Body of pancreas (tissue), 4 donors: ENCODE measurements at regions not wholly inside any gene's neighbourhood (a gene's known extent, or its start where the extent isn't known, plus 50 kb on each side); places are given as distances from the start of the nearest gene placed in this dataset.

ENCODE experiments used
- ATAC-seq: fragments of 150-250 bp; one replicate; pipeline ENCODE4 v1.9.1; 2016
- DNase-seq, 4 donors: peaks; one replicate each; pipeline ENCODE4 v3.0.0-alpha.2; 2019
- H3K27ac ChIP-seq, 4 donors: fragments of 200-600 bp; sonication (generic); 1 replicate in 3 of 4; 2 replicates in 1 of 4; pipeline versions ENCODE4 v1.5.1 to v1.6.1; 2016 to 2019; ENCODE audit warnings: mild to moderate bottlenecking in 1 of 4, mixed read lengths in 1 of 4, moderate library complexity in 1 of 4
- H3K27me3 ChIP-seq, 2 donors: fragments of 200-600 bp; sonication (generic); one replicate each; pipeline ENCODE4 v1.6.0; 2016; ENCODE audit warnings: mild to moderate bottlenecking in 1 of 2
- H3K36me3 ChIP-seq, 2 donors: fragments of 200-600 bp; sonication (generic); replicated peaks in 1 of 2; 2 replicates each; pipeline ENCODE4 v1.5.1; 2016; ENCODE audit warnings: low read depth in 2 of 2; ENCODE audit not compliant: insufficient read depth in 1 of 2
- H3K4me1 ChIP-seq: fragments of 200-600 bp; sonication (generic); one replicate; pipeline ENCODE4 v1.6.0; 2016
- H3K4me3 ChIP-seq, 2 donors: fragments of 200-600 bp; sonication (generic); 1 replicate in 1 of 2; 2 replicates in 1 of 2; pipeline ENCODE4 v1.5.1; 2016 to 2019
- H3K9me3 ChIP-seq, 3 donors: fragments of 200-600 bp; sonication (generic); 1 replicate in 2 of 3; 2 replicates in 1 of 3; pipeline ENCODE4 v1.5.1; 2016
- POLR2A ChIP-seq, 3 donors: fragments of 450-650 bp; IDR thresholded peaks; one replicate each; pipeline ENCODE4 v1.6.1; 2016; ENCODE audit warnings: antibody characterized with exemption in 3 of 3, mild to moderate bottlenecking in 2 of 3
- WGBS, 2 donors: methylation state at CpG; one replicate each; pipeline ENCODE4 v1.1.5; 2017; 5-methylcytosine and 5-hydroxymethylcytosine counted together
- intact Hi-C: fragments of 100-400 bp; cut with DNase I; formaldehyde crosslinking; loops from one replicate; pipeline ENCODE4 v1.15.1; 2023
- TF ChIP-seq, protein P1 (sequence below), 7 experiments: fragments of 450-650 bp in 4 of 7; fragments of 200-600 bp in 3 of 7; sonication (generic) in 3 of 7; IDR thresholded peaks; one replicate each; pipeline ENCODE4 v1.5.1; 2016 to 2019; ENCODE audit warnings: antibody characterized with exemption in 7 of 7

DNA sequence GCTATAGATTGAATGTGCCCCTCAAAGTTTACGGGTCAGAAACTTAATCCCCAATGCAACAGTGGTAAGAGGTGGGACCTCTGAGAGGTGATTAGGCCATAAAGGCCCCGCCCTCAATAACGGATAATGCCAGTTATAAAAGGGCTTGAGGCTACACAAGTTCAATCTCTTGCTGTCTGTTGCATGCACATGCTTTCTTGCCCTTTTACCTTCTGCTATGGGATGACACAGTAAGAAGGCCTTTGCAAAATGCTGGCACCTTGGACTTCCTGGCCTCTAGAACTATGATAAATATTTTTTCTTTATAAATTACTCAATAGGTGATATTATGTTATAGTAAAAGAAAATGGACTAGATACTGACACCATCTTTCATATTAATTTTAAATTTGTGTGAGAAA is 806.1 kb downstream of the TENT5A start:
- DNase-seq (no peak), ATAC-seq (no peak)
- 45 to 80% methylated on average over 3 of the region's 3 CpGs for WGBS, 2 donors
- Histone ChIP-seq H3K4me3 (no peak overlapping the region), H3K4me1 (no peaks in the 10 kb centered on the region), H3K27ac (no peak overlapping the region), H3K36me3 (no peaks in the 10 kb centered on the region), H3K27me3 (no peaks in the 10 kb centered on the region), H3K9me3 (no peaks in the 10 kb centered on the region)
- TF ChIP-seq, protein P1, sequence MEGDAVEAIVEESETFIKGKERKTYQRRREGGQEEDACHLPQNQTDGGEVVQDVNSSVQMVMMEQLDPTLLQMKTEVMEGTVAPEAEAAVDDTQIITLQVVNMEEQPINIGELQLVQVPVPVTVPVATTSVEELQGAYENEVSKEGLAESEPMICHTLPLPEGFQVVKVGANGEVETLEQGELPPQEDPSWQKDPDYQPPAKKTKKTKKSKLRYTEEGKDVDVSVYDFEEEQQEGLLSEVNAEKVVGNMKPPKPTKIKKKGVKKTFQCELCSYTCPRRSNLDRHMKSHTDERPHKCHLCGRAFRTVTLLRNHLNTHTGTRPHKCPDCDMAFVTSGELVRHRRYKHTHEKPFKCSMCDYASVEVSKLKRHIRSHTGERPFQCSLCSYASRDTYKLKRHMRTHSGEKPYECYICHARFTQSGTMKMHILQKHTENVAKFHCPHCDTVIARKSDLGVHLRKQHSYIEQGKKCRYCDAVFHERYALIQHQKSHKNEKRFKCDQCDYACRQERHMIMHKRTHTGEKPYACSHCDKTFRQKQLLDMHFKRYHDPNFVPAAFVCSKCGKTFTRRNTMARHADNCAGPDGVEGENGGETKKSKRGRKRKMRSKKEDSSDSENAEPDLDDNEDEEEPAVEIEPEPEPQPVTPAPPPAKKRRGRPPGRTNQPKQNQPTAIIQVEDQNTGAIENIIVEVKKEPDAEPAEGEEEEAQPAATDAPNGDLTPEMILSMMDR (IDR thresholded peaks at IDR 0.05): no peak
- no peak for TF ChIP-seq POLR2A (IDR thresholded peaks at IDR 0.05)
- intact Hi-C loops: no loop called here

DNA sequence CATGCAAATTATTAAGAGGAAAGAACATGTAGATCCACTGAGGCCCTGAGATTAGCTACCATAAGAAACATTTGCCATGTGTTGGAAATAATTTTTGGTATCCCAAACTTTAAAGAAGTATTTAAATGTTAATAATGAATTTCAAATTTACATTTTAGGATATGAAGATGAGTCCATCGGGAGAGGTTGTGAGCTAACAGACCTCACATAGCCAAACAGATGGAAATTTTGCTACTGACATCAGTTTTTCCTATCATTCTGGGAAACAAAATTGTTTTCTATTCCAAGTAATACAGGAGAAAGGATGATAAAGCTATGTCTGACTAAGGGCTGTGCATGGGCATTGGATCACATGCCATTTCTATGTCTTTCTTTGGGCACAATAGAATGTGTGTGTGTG is 809.6 kb downstream of the TENT5A start:
- TF ChIP-seq, protein P1 (IDR thresholded peaks at IDR 0.05): no peak
- no peak for TF ChIP-seq POLR2A (IDR thresholded peaks at IDR 0.05)
- no peak for ATAC-seq
- Histone ChIP-seq H3K9me3 (no peaks in the 10 kb centered on the region), H3K4me1 (no peaks in the 10 kb centered on the region), H3K36me3 (no peaks in the 10 kb centered on the region), H3K4me3 (no peak overlapping the region), H3K27me3 (no peaks in the 10 kb centered on the region), H3K27ac (no peak overlapping the region)
- intact Hi-C loops: no loop called here
- DNase-seq: no peak
- 56 to 73% methylated on average over 1 of the region's 1 CpG for WGBS, 2 donors

DNA sequence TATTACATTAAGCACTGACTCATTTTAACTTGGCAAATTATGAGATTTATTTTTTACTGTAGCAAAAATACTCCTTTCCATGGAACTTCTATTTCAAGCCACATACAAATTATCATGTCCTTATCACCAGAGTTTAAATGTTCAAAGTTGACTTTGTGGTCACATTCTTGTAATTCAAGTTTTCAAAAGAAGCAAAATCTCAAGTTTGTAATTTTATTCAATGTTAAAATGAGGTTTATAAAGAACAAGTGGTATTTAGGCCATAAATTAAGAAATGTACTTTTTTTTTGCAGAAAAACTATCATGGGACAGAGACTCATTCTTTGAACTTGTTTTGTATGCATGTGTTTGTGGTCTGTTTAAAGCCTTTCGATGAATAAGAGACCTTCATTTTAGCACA is 811.5 kb downstream of the TENT5A start:
- Histone ChIP-seq H3K9me3 (peaks cover 0 to 5% (median 0%) of the 10 kb centered on the region in 3 donors), H3K27me3 (no peaks in the 10 kb centered on the region), H3K4me1 (no peaks in the 10 kb centered on the region), H3K36me3 (no peaks in the 10 kb centered on the region), H3K27ac (no peak overlapping the region), H3K4me3 (no peak overlapping the region)
- ATAC-seq (no peak), DNase-seq (no peak)
- TF ChIP-seq, protein P1 (IDR thresholded peaks at IDR 0.05): no peak
- TF ChIP-seq POLR2A (IDR thresholded peaks at IDR 0.05): no peak
- 71 to 72% methylated on average over 1 of the region's 1 CpG for WGBS, 2 donors
- intact Hi-C loops: no loop called here

DNA sequence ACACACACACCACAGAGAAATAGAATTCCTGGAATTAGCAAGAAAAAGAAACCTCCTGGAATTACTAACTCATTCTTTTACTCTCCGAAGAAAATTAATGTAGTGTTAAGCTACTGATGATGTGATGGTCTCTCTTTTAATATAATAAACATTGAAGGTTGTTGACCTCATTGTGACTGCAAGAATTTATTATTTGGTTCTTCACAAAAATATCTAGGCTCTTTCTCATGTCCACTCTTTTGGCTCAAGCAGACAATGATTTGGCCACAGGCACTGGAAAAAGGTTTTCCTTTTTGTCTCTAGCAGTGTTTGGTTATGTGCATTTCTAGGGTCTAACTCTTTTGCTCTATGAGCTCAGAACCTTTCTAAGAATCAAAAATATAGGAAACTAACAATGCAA is 811.9 kb downstream of the TENT5A start:
- Histone ChIP-seq H3K4me1 (no peaks in the 10 kb centered on the region), H3K27me3 (no peaks in the 10 kb centered on the region), H3K4me3 (no peak overlapping the region), H3K36me3 (no peaks in the 10 kb centered on the region), H3K27ac (no peak overlapping the region), H3K9me3 (peaks cover 0 to 5% (median 0%) of the 10 kb centered on the region in 3 donors)
- ATAC-seq (no peak), DNase-seq (no peak)
- intact Hi-C loops: no loop called here
- WGBS, 2 donors: 70 to 82% methylated on average over 1 of the region's 1 CpG
- no peak for TF ChIP-seq POLR2A (IDR thresholded peaks at IDR 0.05)
- TF ChIP-seq, protein P1 (IDR thresholded peaks at IDR 0.05): no peak

DNA sequence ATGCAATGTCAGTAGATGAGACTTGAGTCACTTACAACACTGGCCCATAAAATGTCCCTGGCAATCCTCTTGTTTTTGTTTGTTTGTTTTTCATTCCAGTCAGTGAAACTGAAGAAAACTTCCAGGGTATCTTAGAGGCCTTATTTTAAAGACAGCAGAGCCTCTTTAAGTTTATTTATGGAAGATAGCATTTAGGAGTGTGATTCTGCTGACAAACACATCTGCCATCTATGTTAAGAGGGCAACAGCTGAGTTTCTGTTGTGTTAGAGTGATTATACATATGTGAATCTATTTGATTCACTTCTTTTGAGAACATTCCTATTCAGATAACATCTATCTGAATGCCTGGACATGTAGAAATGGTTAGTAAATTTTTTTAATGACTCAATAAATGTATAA is 812.6 kb downstream of the TENT5A start:
- H3K4me3 ChIP-seq: no peak overlapping the region
- no peaks in the 10 kb centered on the region for H3K36me3 ChIP-seq
- ATAC-seq (no peak), DNase-seq (no peak)
- H3K9me3 ChIP-seq: peaks cover 0 to 5% (median 0%) of the 10 kb centered on the region in 3 donors
- H3K4me1 ChIP-seq: no peaks in the 10 kb centered on the region
- no peak overlapping the region for H3K27ac ChIP-seq
- TF ChIP-seq, protein P1 (IDR thresholded peaks at IDR 0.05): no peak
- TF ChIP-seq POLR2A (IDR thresholded peaks at IDR 0.05): no peak
- intact Hi-C loops: no loop called here
- H3K27me3 ChIP-seq: no peaks in the 10 kb centered on the region
